GM12878 (cell line): ENCODE measurements at regions not wholly inside any gene's neighbourhood (a gene's known extent, or its start where the extent isn't known, plus 50 kb on each side); places are given as distances from the start of the nearest gene placed in this dataset.

Source experiments
- ATAC-seq: fragments of 200-7000 bp; cut with Tn5 transposase; 3 replicates; pipeline ENCODE4 v1.9.1; 2020; ENCODE audit warnings: mild to moderate bottlenecking, moderate library complexity
- BruUV-seq: library from RNA; stranded (reverse); fragments of 400-500 nt; replicated peaks from 2 replicates; lab custom pipeline; 2021; lab: Mats Ljungman, UMichigan
- CTCF ChIA-PET: fragments of 300-600 bp; sonication (Branson Sonifier 250); formaldehyde crosslinking; extraction: SDS; loops from one replicate; lab custom pipeline; 2021; ENCODE audit warnings: inconsistent platforms; lab: Yijun Ruan, JAX
- POLR2A ChIA-PET: fragments of 350-600 bp; formaldehyde crosslinking; extraction: SDS; loops from one replicate; lab custom pipeline; 2021; ENCODE audit warnings: inconsistent platforms; lab: Charles Lee
- RAD21 ChIA-PET: fragments of 300-600 bp; sonication (Branson Sonifier 250); formaldehyde crosslinking; loops from one replicate; lab custom pipeline; 2023; ENCODE audit warnings: antibody characterized with exemption; ENCODE audit not compliant: unreplicated experiment; lab: Charles Lee
- SMC1A ChIA-PET: fragments of 300-600 bp; sonication (Branson Sonifier 250); formaldehyde crosslinking; loops from one replicate; lab custom pipeline; 2023; ENCODE audit not compliant: unreplicated experiment, uncharacterized antibody; lab: Charles Lee
- DNase-seq: peaks from one replicate; pipeline ENCODE4 v3.0.0-alpha.2; 2011; ENCODE audit warnings: low read depth, low spot score
- FAIRE-seq: peaks from 3 replicates; lab custom pipeline; 2011; peaks lifted over from hg19 to GRCh38; lab: Jason Lieb, UNC
- H2AFZ ChIP-seq: 2 replicates; pipeline ENCODE4 v1.6.0; 2011; ENCODE audit warnings: low read depth, low read length, control low read depth; ENCODE audit not compliant: control insufficient read depth
- H3K27ac ChIP-seq: 2 replicates; pipeline ENCODE4 v1.5.1; 2011; ENCODE audit warnings: control low read depth; ENCODE audit not compliant: control insufficient read depth, insufficient read depth
- H3K27me3 ChIP-seq, 2 experiments: replicated peaks in 1 of 2; 2 replicates each; pipeline versions ENCODE4 v1.6.0 to v1.6.1; 2011; ENCODE audit warnings: low read length in 1 of 2; ENCODE audit not compliant: control insufficient read depth in 2 of 2, insufficient read depth in 2 of 2
- H3K36me3 ChIP-seq, 2 experiments: 2 replicates each; pipeline ENCODE4 v1.5.1; 2011; ENCODE audit warnings: low read length in 1 of 2; ENCODE audit not compliant: control insufficient read depth in 2 of 2, insufficient read depth in 2 of 2
- H3K4me1 ChIP-seq: 2 replicates; pipeline ENCODE4 v1.6.1; 2011; ENCODE audit warnings: mild to moderate bottlenecking, low read length, moderate library complexity, mixed read lengths; ENCODE audit not compliant: control insufficient read depth, insufficient read depth
- H3K4me2 ChIP-seq: 2 replicates; pipeline ENCODE4 v1.6.0; 2011; ENCODE audit warnings: control low read depth; ENCODE audit not compliant: control insufficient read depth, insufficient read depth
- H3K4me3 ChIP-seq: fragments of 200-600 bp; sonication (generic); 2 replicates; pipeline ENCODE4 v1.5.1; 2016
- H3K79me2 ChIP-seq: 2 replicates; pipeline ENCODE4 v1.6.0; 2011; ENCODE audit warnings: low read length; ENCODE audit not compliant: control insufficient read depth, insufficient read depth
- H3K9ac ChIP-seq: 2 replicates; pipeline ENCODE4 v1.8.0; 2011; ENCODE audit warnings: low read length, control low read depth, mixed read lengths; ENCODE audit not compliant: control insufficient read depth, insufficient read depth
- H3K9me3 ChIP-seq: replicated peaks from 3 replicates; pipeline ENCODE4 v1.5.1; 2011; ENCODE audit warnings: mild to moderate bottlenecking, low read length; ENCODE audit not compliant: control insufficient read depth, insufficient read depth
- H4K20me1 ChIP-seq: 2 replicates; pipeline ENCODE4 v1.6.0; 2011; ENCODE audit not compliant: control insufficient read depth, insufficient read depth
- GABPA ChIP-seq: IDR thresholded peaks from 2 replicates; pipeline ENCODE4 v1.6.1; 2014; ENCODE audit warnings: antibody characterized with exemption, low read depth, mild to moderate bottlenecking, inconsistent platforms
- SMARCA5 ChIP-seq: fragments of 450-650 bp; IDR thresholded peaks from 2 replicates; pipeline ENCODE4 v1.6.1; 2017; ENCODE audit warnings: mild to moderate bottlenecking
- SMC3 ChIP-seq: IDR thresholded peaks from 2 replicates; pipeline ENCODE4 v1.6.1; 2011; ENCODE audit warnings: low read length, improper control_type of control experiment, borderline replicate concordance
- YBX1 ChIP-seq: fragments of 450-650 bp; IDR thresholded peaks from 2 replicates; pipeline ENCODE4 v1.6.1; 2016; ENCODE audit warnings: antibody characterized with exemption
- YY1 ChIP-seq: IDR thresholded peaks from 2 replicates; pipeline ENCODE4 v1.6.1; 2011; ENCODE audit warnings: low read depth, mild to moderate bottlenecking, low read length
- ZZZ3 ChIP-seq: IDR thresholded peaks from 2 replicates; pipeline ENCODE4 v1.6.1; 2011; ENCODE audit warnings: low read depth; ENCODE audit not compliant: control insufficient read depth, insufficient read length
- WGBS: methylation state at CpG from one replicate; pipeline ENCODE4 v1.1.6; 2016; ENCODE audit warnings: low lambda C conversion rate; ENCODE audit not compliant: insufficient replicate concordance, insufficient coverage; ENCODE audit errors: missing lambda C conversion rate; 5-methylcytosine and 5-hydroxymethylcytosine counted together
- in situ Hi-C: fragments of 300-500 bp; cut with MboI; formaldehyde crosslinking; loops from 9 replicates; pipeline ENCODE4 v1.14.3; 2018; ENCODE audit warnings: mixed read lengths
- intact Hi-C: fragments of 100-400 bp; cut with micrococcal nuclease; formaldehyde crosslinking; loops from one replicate; pipeline ENCODE4 v1.14.2; 2022; ENCODE audit not compliant: unreplicated experiment
- TF ChIP-seq, protein P1 (sequence below): fragments of 450-650 bp; formaldehyde crosslinking; IDR thresholded peaks from 2 replicates; pipeline ENCODE4 v1.5.0; 2022; ENCODE audit warnings: mild to moderate bottlenecking, missing genetic modification characterization

DNA sequence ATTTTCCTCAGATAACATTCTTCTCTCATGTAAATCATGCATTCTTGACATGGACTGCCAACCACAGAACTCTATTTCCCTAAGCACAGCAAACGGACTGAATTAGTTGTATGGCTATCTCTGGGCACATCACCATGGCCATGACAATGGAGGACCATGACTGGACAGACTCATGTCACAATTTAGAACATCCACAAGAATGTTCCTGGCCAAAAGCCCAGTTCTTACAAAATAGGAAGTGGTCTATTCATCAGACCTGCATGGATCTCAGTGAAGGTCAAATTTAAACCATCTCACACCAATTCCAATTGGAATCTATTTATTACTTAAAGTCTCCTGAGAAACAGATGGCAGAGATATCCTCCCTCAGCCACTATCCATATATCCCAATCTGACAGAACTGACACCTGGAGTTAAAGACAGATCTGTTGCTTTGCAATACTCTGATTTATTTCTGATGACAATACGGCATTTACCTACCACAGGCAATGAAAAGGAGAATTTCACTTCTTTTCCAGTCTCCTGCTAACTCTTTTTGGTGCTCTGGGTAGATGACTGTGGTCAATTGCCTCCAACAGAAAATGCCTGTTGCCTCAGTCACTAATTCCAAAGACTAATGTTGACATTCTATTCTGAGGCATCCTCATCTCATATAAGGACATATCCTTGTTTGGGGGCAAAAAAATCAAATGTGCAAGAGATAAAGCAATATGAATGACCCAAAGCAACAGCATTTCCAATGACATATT lies 254.8 kb downstream of the HTR7 start:
- SMC1A ChIA-PET: interaction anchor here (1.4 kb wide), 1 partner anchor 12 kb away, joined by 4 read pairs; no protein-coding TSS in a partner anchor
- H3K27ac ChIP-seq: no peak overlapping the region
- in situ Hi-C loops: no loop called here
- FAIRE-seq (no peak), ATAC-seq (no peak), DNase-seq (no peak)
- H3K4me2 ChIP-seq: no peak overlapping the region
- H3K9ac ChIP-seq: no peak overlapping the region
- no TSS peak for BruUV-seq
- TF ChIP-seq, protein P1, sequence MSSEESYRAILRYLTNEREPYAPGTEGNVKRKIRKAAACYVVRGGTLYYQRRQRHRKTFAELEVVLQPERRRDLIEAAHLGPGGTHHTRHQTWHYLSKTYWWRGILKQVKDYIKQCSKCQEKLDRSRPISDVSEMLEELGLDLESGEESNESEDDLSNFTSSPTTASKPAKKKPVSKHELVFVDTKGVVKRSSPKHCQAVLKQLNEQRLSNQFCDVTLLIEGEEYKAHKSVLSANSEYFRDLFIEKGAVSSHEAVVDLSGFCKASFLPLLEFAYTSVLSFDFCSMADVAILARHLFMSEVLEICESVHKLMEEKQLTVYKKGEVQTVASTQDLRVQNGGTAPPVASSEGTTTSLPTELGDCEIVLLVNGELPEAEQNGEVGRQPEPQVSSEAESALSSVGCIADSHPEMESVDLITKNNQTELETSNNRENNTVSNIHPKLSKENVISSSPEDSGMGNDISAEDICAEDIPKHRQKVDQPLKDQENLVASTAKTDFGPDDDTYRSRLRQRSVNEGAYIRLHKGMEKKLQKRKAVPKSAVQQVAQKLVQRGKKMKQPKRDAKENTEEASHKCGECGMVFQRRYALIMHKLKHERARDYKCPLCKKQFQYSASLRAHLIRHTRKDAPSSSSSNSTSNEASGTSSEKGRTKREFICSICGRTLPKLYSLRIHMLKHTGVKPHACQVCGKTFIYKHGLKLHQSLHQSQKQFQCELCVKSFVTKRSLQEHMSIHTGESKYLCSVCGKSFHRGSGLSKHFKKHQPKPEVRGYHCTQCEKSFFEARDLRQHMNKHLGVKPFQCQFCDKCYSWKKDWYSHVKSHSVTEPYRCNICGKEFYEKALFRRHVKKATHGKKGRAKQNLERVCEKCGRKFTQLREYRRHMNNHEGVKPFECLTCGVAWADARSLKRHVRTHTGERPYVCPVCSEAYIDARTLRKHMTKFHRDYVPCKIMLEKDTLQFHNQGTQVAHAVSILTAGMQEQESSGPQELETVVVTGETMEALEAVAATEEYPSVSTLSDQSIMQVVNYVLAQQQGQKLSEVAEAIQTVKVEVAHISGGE (CRISPR knock-in tag): no peak
- TF ChIP-seq ZZZ3 (no peak), YY1 (no peak), SMARCA5 (no peak), GABPA (no peak), YBX1 (no peak), SMC3 (no peak)
- CTCF ChIA-PET: no interaction called here
- H3K36me3 ChIP-seq: no peaks in the 10 kb centered on the region
- H3K4me1 ChIP-seq: no peaks in the 10 kb centered on the region
- H2AFZ ChIP-seq: no peak overlapping the region
- H4K20me1 ChIP-seq: no peaks in the 10 kb centered on the region
- 0% methylated on average over 2 of the region's 2 CpGs for WGBS
- no peak overlapping the region for H3K4me3 ChIP-seq
- RAD21 ChIA-PET: no interaction called here
- no peaks in the 10 kb centered on the region for H3K27me3 ChIP-seq
- intact Hi-C loops: no loop called here
- H3K79me2 ChIP-seq: no peaks in the 10 kb centered on the region
- no peaks in the 10 kb centered on the region; the same call in 2 of the 3 replicates for H3K9me3 ChIP-seq
- POLR2A ChIA-PET: no interaction called here
